HCEC 1CT (cell line): ENCODE measurements at regions not wholly inside any gene's neighbourhood (a gene's known extent, or its start where the extent isn't known, plus 50 kb on each side); places are given as distances from the start of the nearest gene placed in this dataset.

ENCODE experiments used
- DNase-seq: peaks from one replicate; pipeline ENCODE4 v3.0.0-alpha.2; 2017

- no peak for DNase-seq
Measured at GRCh38 chr2:217687771-217688170, 315.0 kb downstream of the TNS1 start.

- DNase-seq: peak; percentile 72
Measured at GRCh38 chr2:217685255-217685605, 317.6 kb downstream of the TNS1 start.

GRCh38 chr2:217684431-217685254 lies 318.2 kb downstream of the TNS1 start:
- no peak for DNase-seq

GRCh38 chr2:217683106-217683870 lies 319.5 kb downstream of the TNS1 start:
- no peak for DNase-seq

- DNase-seq: no peak
Measured at GRCh38 chr2:217681791-217682190, 321.0 kb downstream of the TNS1 start.

GRCh38 chr2:217680381-217680780 lies 322.4 kb downstream of the TNS1 start:
- DNase-seq: no peak

GRCh38 chr2:217673627-217674026 lies 329.2 kb downstream of the TNS1 start:
- DNase-seq: no peak

- DNase-seq: no peak
Measured at GRCh38 chr2:217672472-217672871, 330.3 kb downstream of the TNS1 start.

GRCh38 chr2:217671871-217672270 lies 330.9 kb downstream of the TNS1 start:
- no peak for DNase-seq

- no peak for DNase-seq
Measured at GRCh38 chr2:217671075-217671474, 331.7 kb downstream of the TNS1 start.

GRCh38 chr2:217669831-217670230 lies 333.0 kb downstream of the TNS1 start:
- DNase-seq: no peak

GRCh38 chr2:217667512-217667911 lies 335.3 kb downstream of the TNS1 start:
- no peak for DNase-seq

- DNase-seq: no peak
Measured at GRCh38 chr2:217667035-217667434, 335.8 kb downstream of the TNS1 start.

GRCh38 chr2:217666338-217666737 lies 336.5 kb downstream of the TNS1 start:
- DNase-seq: no peak

GRCh38 chr2:217664761-217665160 lies 338.0 kb downstream of the TNS1 start:
- DNase-seq: no peak

GRCh38 chr2:217662984-217663602 lies 339.7 kb downstream of the TNS1 start:
- DNase-seq: no peak

- no peak for DNase-seq
Measured at GRCh38 chr2:217661378-217661777, 341.4 kb downstream of the TNS1 start.

- no peak for DNase-seq
Measured at GRCh38 chr2:217660423-217660822, 342.4 kb downstream of the TNS1 start.

- no peak for DNase-seq
Measured at GRCh38 chr2:217658806-217659205, 344.0 kb downstream of the TNS1 start.

- DNase-seq: no peak
Measured at GRCh38 chr2:217657252-217657651, 345.5 kb downstream of the TNS1 start.

GRCh38 chr2:217656316-217656715 lies 346.5 kb downstream of the TNS1 start:
- DNase-seq: no peak

- DNase-seq: no peak
Measured at GRCh38 chr2:217655651-217656050, 347.1 kb downstream of the TNS1 start.

GRCh38 chr2:217654168-217654567 lies 348.6 kb downstream of the TNS1 start:
- DNase-seq: no peak
